Activated CD4-positive, alpha-beta memory T cell treated with anti-CD3 and anti-CD28 coated beads for 36 hours (primary cell): ENCODE measurements at regions not wholly inside any gene's neighbourhood (a gene's known extent, or its start where the extent isn't known, plus 50 kb on each side); places are given as distances from the start of the nearest gene placed in this dataset.
"Not testable (repeated sequence)": the region's sequence is repeated elsewhere in the genome, so short reads cannot be mapped to it uniquely, and the experiment has no call there.

Source experiments
- CTCF ChIA-PET: fragments of 350-600 bp; sonication (Branson Sonifier 250); formaldehyde crosslinking; loops from one replicate; lab custom pipeline; 2021; ENCODE audit warnings: antibody characterized with exemption, inconsistent platforms; lab: Charles Lee
- POLR2A ChIA-PET: fragments of 350-600 bp; sonication (Branson Sonifier 250); formaldehyde crosslinking; loops from one replicate; lab custom pipeline; 2021; ENCODE audit warnings: antibody characterized with exemption; lab: Charles Lee
- DNase-seq: peaks from one replicate; pipeline ENCODE4 v3.0.0-alpha.2; 2020
- H3K27ac Mint-ChIP-seq: one replicate; pipeline ENCODE4 v1.8.0; 2021; ENCODE audit warnings: mixed read lengths
- H3K27me3 Mint-ChIP-seq: one replicate; pipeline ENCODE4 v1.8.0; 2021; ENCODE audit warnings: mixed read lengths
- H3K36me3 Mint-ChIP-seq: one replicate; pipeline ENCODE4 v1.8.0; 2021; ENCODE audit warnings: mixed read lengths
- H3K4me1 Mint-ChIP-seq: one replicate; pipeline ENCODE4 v1.8.0; 2021; ENCODE audit warnings: low read depth, mixed read lengths
- H3K4me3 Mint-ChIP-seq: one replicate; pipeline ENCODE4 v1.8.0; 2021; ENCODE audit warnings: mild to moderate bottlenecking, mixed read lengths
- H3K9me3 Mint-ChIP-seq: one replicate; pipeline ENCODE4 v1.8.0; 2021; ENCODE audit warnings: mixed read lengths
- intact Hi-C: fragments of 100-400 bp; cut with micrococcal nuclease; formaldehyde crosslinking; loops from one replicate; pipeline ENCODE4 v1.15.1; 2023

DNA sequence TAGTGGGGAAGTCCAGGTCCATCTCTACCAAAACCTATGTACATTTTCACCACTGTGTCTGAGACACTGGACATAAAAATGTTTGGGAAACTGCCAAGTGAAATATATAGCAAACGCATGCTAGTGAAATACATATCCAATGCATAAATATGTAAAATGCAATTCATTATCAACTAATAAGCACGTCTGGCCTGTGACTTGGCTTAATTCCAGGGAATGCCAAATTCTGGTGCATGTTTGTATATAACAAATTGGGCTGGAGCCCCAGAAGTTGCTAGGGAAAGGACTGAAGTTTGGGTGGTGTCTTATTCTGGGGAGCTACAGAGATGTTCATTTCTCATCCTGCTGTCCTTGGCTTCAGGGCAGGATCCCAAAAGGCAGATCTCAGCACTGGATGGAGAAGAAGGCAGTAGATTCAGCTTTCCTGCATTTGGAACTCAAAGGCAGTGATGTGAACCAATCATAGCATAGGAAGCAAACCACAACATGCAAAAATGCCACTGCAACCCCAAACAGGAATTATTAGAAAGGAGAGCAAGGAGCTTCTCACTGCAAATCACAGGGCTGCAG, 184.3 kb downstream of the HS3ST3A1 start:
- H3K4me1 Mint-ChIP-seq, result no peaks in the 10 kb centered on the region
- H3K36me3 Mint-ChIP-seq, result no peaks in the 10 kb centered on the region
- CTCF ChIA-PET, result no interaction called here
- peaks cover 17% of the 10 kb centered on the region for H3K27me3 Mint-ChIP-seq
- intact Hi-C loops, result no loop called here
- no peak overlapping the region for H3K27ac Mint-ChIP-seq
- no peak overlapping the region for H3K4me3 Mint-ChIP-seq
- no peak for DNase-seq
- POLR2A ChIA-PET, result no interaction called here
- H3K9me3 Mint-ChIP-seq, result no peaks in the 10 kb centered on the region

DNA sequence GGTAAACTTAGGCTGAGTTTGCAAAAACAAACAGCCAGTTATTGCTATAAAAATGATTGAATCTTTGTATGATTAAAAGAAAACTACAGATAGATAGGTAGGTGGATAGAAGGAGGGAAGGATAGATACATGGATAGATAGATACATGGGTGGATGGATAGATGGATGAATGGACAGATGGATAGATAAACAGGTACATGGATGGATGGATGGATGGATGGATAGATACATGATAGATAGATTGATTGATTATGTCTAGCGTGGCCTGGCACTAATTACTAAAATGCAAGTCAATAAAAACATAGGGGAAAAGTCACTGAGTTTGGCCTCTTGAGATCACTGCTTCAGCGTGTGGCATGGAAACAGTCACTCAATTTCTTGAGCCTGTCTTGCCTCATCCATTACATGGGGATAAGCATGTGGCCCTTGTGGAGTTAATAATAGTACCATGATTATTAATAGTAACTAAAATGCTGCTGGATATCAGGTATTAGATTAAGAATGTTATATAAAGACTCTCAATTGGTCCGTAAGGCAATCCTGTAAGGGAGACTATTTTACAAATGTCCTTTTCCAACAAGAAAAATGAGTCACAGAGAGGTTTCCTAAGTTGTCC, 184.9 kb downstream of the HS3ST3A1 start:
- intact Hi-C loops, result no loop called here
- H3K27me3 Mint-ChIP-seq, result peaks cover 17% of the 10 kb centered on the region
- CTCF ChIA-PET, result no interaction called here
- no peaks in the 10 kb centered on the region for H3K9me3 Mint-ChIP-seq
- H3K4me1 Mint-ChIP-seq, result no peaks in the 10 kb centered on the region
- no peak for DNase-seq
- H3K27ac Mint-ChIP-seq, result no peak overlapping the region
- POLR2A ChIA-PET, result no interaction called here
- no peak overlapping the region for H3K4me3 Mint-ChIP-seq
- no peaks in the 10 kb centered on the region for H3K36me3 Mint-ChIP-seq

DNA sequence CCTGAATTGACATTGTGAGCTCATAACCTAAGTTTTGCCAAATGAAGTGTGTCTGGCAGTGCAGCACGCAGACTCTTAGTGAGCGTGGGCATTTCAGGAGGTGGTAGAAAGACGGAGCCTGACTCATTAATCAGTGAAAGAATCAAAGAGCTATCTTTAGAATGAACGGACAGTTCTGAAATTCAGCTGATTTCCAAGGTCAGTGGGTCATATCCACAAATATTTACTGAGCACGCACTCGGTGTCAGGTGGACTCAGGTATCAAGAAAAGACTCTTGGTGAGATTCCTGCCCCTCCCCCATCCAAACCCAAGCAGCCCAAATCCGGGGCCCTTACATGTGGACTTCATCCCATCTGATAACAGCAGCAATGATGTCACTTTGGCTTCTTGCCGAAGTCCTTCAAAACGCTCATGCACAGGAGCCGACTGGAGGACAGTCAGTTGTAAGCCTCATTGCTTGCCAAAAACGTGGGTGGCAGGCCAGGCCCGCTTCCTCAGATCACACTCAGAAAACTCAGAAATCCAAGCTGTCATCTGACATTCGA, 185.8 kb downstream of the HS3ST3A1 start:
- peaks cover 17% of the 10 kb centered on the region for H3K27me3 Mint-ChIP-seq
- no peaks in the 10 kb centered on the region for H3K36me3 Mint-ChIP-seq
- ChIA-PET POLR2A (no interaction called here), CTCF (no interaction called here)
- intact Hi-C loops, result no loop called here
- no peak overlapping the region for H3K27ac Mint-ChIP-seq
- no peaks in the 10 kb centered on the region for H3K4me1 Mint-ChIP-seq
- H3K4me3 Mint-ChIP-seq, result no peak overlapping the region
- no peak for DNase-seq
- H3K9me3 Mint-ChIP-seq, result no peaks in the 10 kb centered on the region

DNA sequence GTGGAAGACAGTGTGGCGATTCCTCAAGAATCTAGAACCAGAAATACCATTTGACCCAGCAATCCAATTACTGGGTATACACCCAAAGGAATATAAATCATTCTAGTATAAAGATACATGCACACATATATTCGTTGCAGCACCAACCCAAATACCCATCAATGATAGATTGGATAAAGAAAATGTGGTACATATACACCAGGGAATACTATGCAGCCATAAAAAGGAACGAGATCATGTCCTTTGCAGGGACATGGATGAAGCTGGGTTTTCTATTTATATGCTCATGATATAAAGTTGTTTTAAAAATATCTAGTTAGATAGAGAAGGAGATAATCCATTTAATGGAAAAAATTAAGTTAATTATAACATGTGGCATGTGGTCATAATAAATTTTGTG, 186.5 kb downstream of the HS3ST3A1 start:
- H3K9me3 Mint-ChIP-seq, H3K4me1 Mint-ChIP-seq, CTCF ChIA-PET, H3K27ac Mint-ChIP-seq, POLR2A ChIA-PET, H3K36me3 Mint-ChIP-seq, H3K4me3 Mint-ChIP-seq, DNase-seq, intact Hi-C loops: not testable (repeated sequence)
- H3K27me3 Mint-ChIP-seq, result peaks cover 13% of the 10 kb centered on the region

DNA sequence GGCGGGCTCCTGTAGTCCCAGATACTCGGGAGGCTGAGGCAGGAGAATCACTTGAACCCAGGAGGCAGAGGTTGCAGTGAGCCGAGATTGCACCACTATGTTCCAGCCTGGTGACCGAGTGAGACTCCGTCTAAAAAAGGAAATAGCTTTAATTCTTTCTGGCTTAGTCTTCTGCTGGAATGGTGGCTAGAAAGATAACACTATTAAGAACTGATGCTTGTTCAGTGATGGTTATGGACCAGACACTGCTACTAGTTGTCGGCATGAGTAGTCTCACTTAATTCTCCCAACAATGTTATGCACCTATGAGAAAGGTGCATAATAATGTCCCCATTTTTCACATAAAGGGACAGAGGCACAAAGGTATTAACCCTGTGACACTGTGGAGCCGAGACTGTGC, 188.7 kb downstream of the HS3ST3A1 start:
- ChIA-PET POLR2A (no interaction called here), CTCF (no interaction called here)
- no peak overlapping the region for H3K27ac Mint-ChIP-seq
- no peaks in the 10 kb centered on the region for H3K9me3 Mint-ChIP-seq
- H3K36me3 Mint-ChIP-seq, result no peaks in the 10 kb centered on the region
- no peaks in the 10 kb centered on the region for H3K4me1 Mint-ChIP-seq
- H3K4me3 Mint-ChIP-seq, result no peak overlapping the region
- intact Hi-C loops, result no loop called here
- DNase-seq, result no peak
- H3K27me3 Mint-ChIP-seq, result peaks cover 10% of the 10 kb centered on the region

DNA sequence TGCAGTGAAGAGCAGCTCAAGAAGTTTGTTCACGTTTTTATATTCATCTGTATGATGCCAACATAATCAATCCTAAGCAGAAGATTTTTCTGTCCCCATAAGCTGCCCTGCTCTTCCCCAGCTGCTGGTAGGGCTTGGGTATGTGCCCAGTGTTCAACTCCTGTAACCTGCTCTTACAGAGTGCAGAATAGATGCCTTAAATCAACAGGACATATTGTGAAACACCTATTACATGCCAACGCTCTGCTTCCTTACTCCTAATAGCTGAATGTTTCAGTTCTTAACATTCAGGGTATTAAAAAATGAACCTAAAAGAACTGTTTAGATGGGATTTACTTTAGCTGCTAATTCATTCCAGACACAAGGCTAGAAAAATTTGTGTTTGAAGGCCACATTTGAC, 190.9 kb downstream of the HS3ST3A1 start:
- Mint-ChIP-seq H3K4me3 (no peak overlapping the region), H3K27me3 (peaks cover 9% of the 10 kb centered on the region), H3K4me1 (no peaks in the 10 kb centered on the region), H3K9me3 (no peaks in the 10 kb centered on the region), H3K27ac (no peak overlapping the region), H3K36me3 (no peaks in the 10 kb centered on the region)
- no peak for DNase-seq
- ChIA-PET POLR2A (no interaction called here), CTCF (no interaction called here)
- intact Hi-C loops, result no loop called here

DNA sequence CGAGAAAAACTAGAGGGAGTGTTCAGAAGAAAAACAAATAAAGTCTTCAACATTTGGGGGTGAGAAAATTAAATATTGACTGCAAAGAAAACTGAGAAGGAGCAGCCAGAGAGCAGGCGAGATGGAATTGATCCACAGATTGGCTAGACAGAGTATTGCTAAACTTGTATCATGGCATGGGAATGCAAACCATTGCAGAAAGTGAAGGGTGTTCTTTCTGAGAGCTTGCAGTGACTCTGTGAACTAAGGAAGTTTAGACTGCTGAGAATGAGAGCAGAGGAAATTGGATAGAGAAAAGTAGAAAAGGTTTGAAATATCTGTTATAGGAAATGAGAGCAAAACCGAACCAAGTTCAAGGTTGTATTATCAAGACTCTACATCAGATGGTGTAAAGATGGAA, 191.5 kb downstream of the HS3ST3A1 start:
- ChIA-PET CTCF (no interaction called here), POLR2A (no interaction called here)
- no peak overlapping the region for H3K4me3 Mint-ChIP-seq
- H3K9me3 Mint-ChIP-seq, result no peaks in the 10 kb centered on the region
- DNase-seq, result no peak
- peaks cover 6% of the 10 kb centered on the region for H3K27me3 Mint-ChIP-seq
- H3K27ac Mint-ChIP-seq, result no peak overlapping the region
- intact Hi-C loops, result no loop called here
- no peaks in the 10 kb centered on the region for H3K36me3 Mint-ChIP-seq
- no peaks in the 10 kb centered on the region for H3K4me1 Mint-ChIP-seq

DNA sequence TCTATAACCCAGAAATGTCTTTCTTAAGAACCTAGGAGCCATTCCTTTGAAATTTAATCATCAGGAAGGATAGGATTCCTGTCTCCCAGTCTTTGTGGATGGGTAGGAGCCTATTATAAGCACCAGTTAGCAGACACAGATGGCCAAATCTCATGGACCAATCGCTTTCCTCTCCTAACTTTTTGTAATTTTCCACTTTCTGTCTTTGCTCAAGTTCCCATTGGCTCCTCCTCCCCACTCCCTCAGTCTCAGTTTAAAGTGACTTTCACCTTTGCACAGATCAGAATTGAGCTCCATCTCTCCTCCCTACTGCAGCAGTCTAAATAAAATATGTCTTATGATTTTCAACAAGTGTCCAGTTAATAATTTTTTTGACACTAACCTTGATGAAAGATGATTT, 192.3 kb downstream of the HS3ST3A1 start:
- no peak overlapping the region for H3K27ac Mint-ChIP-seq
- no peak for DNase-seq
- intact Hi-C loops, result no loop called here
- CTCF ChIA-PET, result no interaction called here
- H3K9me3 Mint-ChIP-seq, result no peaks in the 10 kb centered on the region
- POLR2A ChIA-PET, result no interaction called here
- peaks cover 4% of the 10 kb centered on the region for H3K27me3 Mint-ChIP-seq
- no peaks in the 10 kb centered on the region for H3K4me1 Mint-ChIP-seq
- no peaks in the 10 kb centered on the region for H3K36me3 Mint-ChIP-seq
- H3K4me3 Mint-ChIP-seq, result no peak overlapping the region

DNA sequence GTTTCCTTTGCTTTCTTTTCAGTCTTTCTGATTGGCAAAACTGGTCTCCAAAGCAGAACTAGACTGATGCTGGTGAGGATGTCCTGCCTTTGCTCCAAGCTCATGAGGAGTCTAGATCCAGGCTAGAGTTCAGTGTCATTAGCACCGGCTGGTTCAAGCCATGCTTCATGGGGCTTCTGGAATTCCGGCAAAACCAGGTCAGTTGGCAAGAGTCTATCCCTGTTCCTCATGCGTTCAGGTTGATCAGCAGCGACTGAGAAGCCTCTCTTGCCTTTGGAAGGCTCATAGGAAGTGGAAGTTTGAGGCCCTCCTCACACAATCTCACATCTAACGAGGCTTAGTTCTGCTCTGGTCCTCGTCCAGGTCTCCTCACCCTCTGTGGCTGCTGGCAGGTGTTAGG, 194.3 kb downstream of the HS3ST3A1 start:
- Mint-ChIP-seq H3K4me3 (no peak overlapping the region), H3K27ac (no peak overlapping the region), H3K9me3 (no peaks in the 10 kb centered on the region), H3K4me1 (no peaks in the 10 kb centered on the region), H3K27me3 (peaks cover 8% of the 10 kb centered on the region), H3K36me3 (no peaks in the 10 kb centered on the region)
- intact Hi-C loops, result no loop called here
- no peak for DNase-seq
- ChIA-PET POLR2A (no interaction called here), CTCF (no interaction called here)

DNA sequence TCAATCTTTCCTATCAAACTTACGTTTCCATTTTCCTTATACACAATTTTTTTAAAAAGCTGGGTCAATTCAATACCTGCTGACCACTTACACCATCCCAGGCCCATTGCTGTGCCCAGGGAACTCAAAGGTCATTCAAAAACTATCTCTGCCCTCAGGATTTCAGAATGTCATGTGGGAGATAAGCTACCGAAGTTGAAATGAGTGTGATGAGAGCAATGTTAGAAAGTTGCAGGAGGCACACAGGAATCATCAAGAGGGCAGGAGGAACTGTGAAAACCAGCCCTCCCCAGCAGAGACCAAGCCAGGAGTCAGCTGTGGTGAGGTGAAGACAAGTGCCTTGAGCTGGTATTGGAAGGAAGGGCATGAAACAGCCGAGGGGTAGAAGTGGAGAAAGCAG, 195.9 kb downstream of the HS3ST3A1 start:
- peaks cover 12% of the 10 kb centered on the region for H3K27me3 Mint-ChIP-seq
- H3K9me3 Mint-ChIP-seq, result no peaks in the 10 kb centered on the region
- ChIA-PET CTCF (interaction anchor here (0.6 kb wide), 1 partner anchor 938 kb away, joined by 3 read pairs; no protein-coding TSS in a partner anchor), POLR2A (no interaction called here)
- H3K4me1 Mint-ChIP-seq, result no peaks in the 10 kb centered on the region
- DNase-seq, result no peak
- intact Hi-C loops, result no loop called here
- H3K27ac Mint-ChIP-seq, result no peak overlapping the region
- H3K36me3 Mint-ChIP-seq, result no peaks in the 10 kb centered on the region
- H3K4me3 Mint-ChIP-seq, result no peak overlapping the region

DNA sequence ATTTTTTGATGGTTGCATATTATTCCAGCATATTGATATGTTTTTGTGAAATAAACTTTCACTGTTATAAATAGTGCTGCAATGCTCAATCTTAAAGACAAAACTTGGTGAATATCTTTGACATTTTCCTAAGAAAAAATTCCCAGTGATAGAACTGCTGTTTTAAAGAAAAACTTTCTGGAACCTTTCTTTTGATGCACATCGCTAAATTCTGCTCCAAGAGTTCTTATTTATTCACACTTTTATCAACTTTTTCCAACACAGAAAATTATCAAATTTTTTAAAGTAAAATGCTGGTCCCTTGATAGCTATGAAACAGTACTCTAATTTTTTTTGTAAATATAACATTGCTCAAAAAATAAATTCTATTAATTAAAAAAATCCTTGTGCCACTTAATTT, 196.6 kb downstream of the HS3ST3A1 start:
- no peaks in the 10 kb centered on the region for H3K4me1 Mint-ChIP-seq
- ChIA-PET POLR2A (no interaction called here), CTCF (interaction anchor here (0.6 kb wide), 1 partner anchor 937 kb away, joined by 3 read pairs; no protein-coding TSS in a partner anchor)
- intact Hi-C loops, result no loop called here
- H3K36me3 Mint-ChIP-seq, result no peaks in the 10 kb centered on the region
- H3K9me3 Mint-ChIP-seq, result no peaks in the 10 kb centered on the region
- peaks cover 12% of the 10 kb centered on the region for H3K27me3 Mint-ChIP-seq
- no peak for DNase-seq
- H3K4me3 Mint-ChIP-seq, result no peak overlapping the region
- H3K27ac Mint-ChIP-seq, result no peak overlapping the region

DNA sequence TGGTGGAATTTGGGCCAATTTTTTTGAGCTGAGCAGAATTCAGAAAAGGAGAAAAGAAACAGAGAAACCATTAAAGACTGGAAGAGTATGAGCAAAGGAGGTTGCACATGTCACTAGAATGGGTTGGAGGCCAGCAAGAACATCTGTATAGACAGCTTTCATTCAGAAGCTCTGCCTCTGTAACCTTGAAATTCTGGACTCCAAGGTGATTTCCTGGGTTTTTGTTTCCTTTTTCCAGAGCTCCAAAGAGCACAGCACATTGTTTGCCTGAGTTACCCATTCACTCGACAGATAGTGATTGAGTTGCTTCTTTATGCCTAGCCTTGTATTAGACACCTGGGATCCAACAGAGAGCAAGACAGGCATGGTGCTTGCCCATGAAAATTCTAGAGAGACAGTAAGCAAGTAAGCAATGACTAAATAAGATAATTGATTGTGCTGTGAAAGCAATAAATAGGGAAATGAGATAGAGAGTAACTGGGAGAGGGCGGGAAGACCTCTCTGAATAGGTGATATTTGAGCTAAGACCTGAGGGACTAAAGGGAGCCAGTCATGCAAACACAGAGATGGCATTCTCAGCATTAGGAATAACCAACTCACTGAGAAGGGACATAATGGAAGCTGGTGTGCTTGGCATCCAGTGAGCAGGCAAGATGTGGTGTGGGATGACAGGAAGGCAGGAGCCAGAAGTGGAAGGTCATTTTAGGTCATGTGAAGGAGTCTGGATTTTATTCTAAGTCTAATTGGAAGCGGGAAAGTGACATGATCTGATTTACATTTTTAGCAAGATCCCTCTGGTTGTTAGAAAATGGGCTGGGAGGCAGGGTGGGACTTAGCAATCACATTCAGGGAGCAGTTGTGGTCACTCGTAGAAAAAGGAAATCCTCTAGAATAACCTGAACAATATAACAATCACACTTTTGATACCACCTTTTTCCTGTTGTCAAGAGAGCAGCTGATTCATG, 197.5 kb downstream of the HS3ST3A1 start:
- Mint-ChIP-seq H3K36me3 (no peaks in the 10 kb centered on the region), H3K4me3 (no peak overlapping the region), H3K9me3 (no peaks in the 10 kb centered on the region), H3K4me1 (no peaks in the 10 kb centered on the region), H3K27me3 (peaks cover 12% of the 10 kb centered on the region), H3K27ac (no peak overlapping the region)
- POLR2A ChIA-PET, result no interaction called here
- intact Hi-C loops, result no loop called here
- CTCF ChIA-PET, result no interaction called here
- DNase-seq, result no peak
